ENCODE measurements at regions not wholly inside any gene's neighbourhood (a gene's known extent, or its start where the extent isn't known, plus 50 kb on each side); places are given as distances from the start of the nearest gene placed in this dataset.
"Not testable (repeated sequence)": the region's sequence is repeated elsewhere in the genome, so short reads cannot be mapped to it uniquely, and the experiment has no call there.

- DNase-seq, result no peak
Measured at GRCh38 chr4:177191586-177191985, 118.1 kb upstream of the NEIL3 start.

GRCh38 chr4:177191991-177192390 is 117.7 kb upstream of the NEIL3 start:
- DNase-seq, result no peak

- DNase-seq, result not testable (repeated sequence)
Measured at GRCh38 chr4:177193024-177193715, 116.5 kb upstream of the NEIL3 start.

GRCh38 chr4:177194906-177195305 is 114.8 kb upstream of the NEIL3 start:
- DNase-seq, result no peak

- DNase-seq, result no peak
Measured at GRCh38 chr4:177196615-177197014, 113.1 kb upstream of the NEIL3 start.

- no peak for DNase-seq
Measured at GRCh38 chr4:177201614-177202013, 108.1 kb upstream of the NEIL3 start.

- no peak for DNase-seq
Measured at GRCh38 chr4:177204126-177204525, 105.5 kb upstream of the NEIL3 start.

- DNase-seq, result no peak
Measured at GRCh38 chr4:177214935-177215334, 94.7 kb upstream of the NEIL3 start.

GRCh38 chr4:177220376-177220775 is 89.3 kb upstream of the NEIL3 start:
- no peak for DNase-seq

GRCh38 chr4:177222781-177223180 is 86.9 kb upstream of the NEIL3 start:
- DNase-seq, result no peak

GRCh38 chr4:177225605-177226004 is 84.1 kb upstream of the NEIL3 start:
- no peak for DNase-seq

GRCh38 chr4:177227636-177228035 is 82.0 kb upstream of the NEIL3 start:
- DNase-seq, result no peak

- DNase-seq, result no peak
Measured at GRCh38 chr4:177228599-177228998, 81.1 kb upstream of the NEIL3 start.

- peak in 1 of 2 donors; percentile 41 for DNase-seq
Measured at GRCh38 chr4:177229331-177229730, 80.3 kb upstream of the NEIL3 start.

GRCh38 chr4:177232473-177232872 is 77.2 kb upstream of the NEIL3 start:
- DNase-seq, result no peak

GRCh38 chr4:177235026-177235425 is 74.6 kb upstream of the NEIL3 start:
- no peak for DNase-seq

GRCh38 chr4:177236886-177237285 is 72.8 kb upstream of the NEIL3 start:
- DNase-seq, result no peak

GRCh38 chr4:177237291-177237690 is 72.4 kb upstream of the NEIL3 start:
- no peak for DNase-seq

GRCh38 chr4:177239477-177239876 is 70.2 kb upstream of the NEIL3 start:
- DNase-seq, result no peak

GRCh38 chr4:177239878-177240277 is 69.8 kb upstream of the NEIL3 start:
- no peak for DNase-seq

GRCh38 chr4:177242651-177243286 is 66.9 kb upstream of the NEIL3 start:
- DNase-seq, result no peak

- DNase-seq, result no peak
Measured at GRCh38 chr4:177246641-177247584, 62.8 kb upstream of the NEIL3 start.

GRCh38 chr4:177250056-177250696 is 59.5 kb upstream of the NEIL3 start:
- peak; percentile 27 to 43 for DNase-seq
